HEK293T (cell line): ENCODE measurements at regions not wholly inside any gene's neighbourhood (a gene's known extent, or its start where the extent isn't known, plus 50 kb on each side); places are given as distances from the start of the nearest gene placed in this dataset.

Source experiments
- CTCF ChIA-PET: fragments of 350-600 bp; formaldehyde crosslinking; extraction: SDS; loops from one replicate; lab custom pipeline; 2021; ENCODE audit warnings: antibody characterized with exemption, inconsistent platforms; lab: Yijun Ruan, JAX
- POLR2A ChIA-PET: fragments of 350-600 bp; formaldehyde crosslinking; extraction: SDS; loops from one replicate; lab custom pipeline; 2020; ENCODE audit warnings: antibody characterized with exemption, inconsistent platforms; lab: Yijun Ruan, JAX
- DNase-seq: peaks from one replicate; pipeline ENCODE4 v3.0.0; 2012; ENCODE audit warnings: mixed read lengths; ENCODE audit errors: extremely low spot score
- ARNT ChIP-seq: fragments of 450-650 bp; IDR thresholded peaks from 2 replicates; pipeline ENCODE4 v1.6.1; 2017; ENCODE audit warnings: mild to moderate bottlenecking
- BHLHE40 ChIP-seq: fragments of 450-650 bp; IDR thresholded peaks from 2 replicates; pipeline ENCODE4 v1.6.1; 2016; ENCODE audit warnings: mild to moderate bottlenecking, moderate library complexity, borderline replicate concordance
- CTBP1 ChIP-seq: fragments of 450-650 bp; IDR thresholded peaks from 2 replicates; pipeline ENCODE4 v1.6.1; 2016; ENCODE audit warnings: borderline replicate concordance
- ELF4 ChIP-seq: fragments of 450-650 bp; IDR thresholded peaks from 2 replicates; pipeline ENCODE4 v1.6.1; 2017; ENCODE audit warnings: antibody characterized with exemption
- FOXA1 ChIP-seq: fragments of 450-650 bp; IDR thresholded peaks from 2 replicates; pipeline ENCODE4 v1.6.1; 2016; ENCODE audit warnings: mild to moderate bottlenecking
- FOXK2 ChIP-seq: fragments of 450-650 bp; IDR thresholded peaks from 2 replicates; pipeline ENCODE4 v1.6.1; 2016; ENCODE audit warnings: mild to moderate bottlenecking
- FOXM1 ChIP-seq: fragments of 450-650 bp; IDR thresholded peaks from 2 replicates; pipeline ENCODE4 v1.6.1; 2017; ENCODE audit warnings: mild to moderate bottlenecking, borderline replicate concordance
- HDGF ChIP-seq: fragments of 450-650 bp; IDR thresholded peaks from 2 replicates; pipeline ENCODE4 v1.6.1; 2017; ENCODE audit warnings: antibody characterized with exemption, borderline replicate concordance
- L3MBTL2 ChIP-seq: fragments of 450-650 bp; conservative IDR thresholded peaks from 2 replicates; pipeline ENCODE4 v1.6.1; 2016; ENCODE audit warnings: mild to moderate bottlenecking
- LEF1 ChIP-seq: fragments of 450-650 bp; IDR thresholded peaks from 2 replicates; pipeline ENCODE4 v1.6.1; 2017; ENCODE audit warnings: mild to moderate bottlenecking, borderline replicate concordance
- NFRKB ChIP-seq: fragments of 450-650 bp; IDR thresholded peaks from 2 replicates; pipeline ENCODE4 v1.6.1; 2016; ENCODE audit warnings: mild to moderate bottlenecking, moderate library complexity
- SP1 ChIP-seq: fragments of 450-650 bp; IDR thresholded peaks from 2 replicates; pipeline ENCODE4 v1.6.1; 2017
- SUZ12 ChIP-seq: fragments of 450-650 bp; IDR thresholded peaks from 2 replicates; pipeline ENCODE4 v1.6.1; 2016; ENCODE audit warnings: mild to moderate bottlenecking
- TARDBP ChIP-seq: fragments of 450-650 bp; IDR thresholded peaks from 2 replicates; pipeline ENCODE4 v1.6.1; 2016
- ZNF384 ChIP-seq: fragments of 450-650 bp; IDR thresholded peaks from 2 replicates; pipeline ENCODE4 v1.6.1; 2016
- TF ChIP-seq, protein P1 (sequence below): fragments of 450-650 bp; IDR thresholded peaks from 2 replicates; pipeline ENCODE4 v1.6.1; 2016

GRCh38 chr13:86080340-86080995 is 281.2 kb upstream of the SLITRK6 start:
- no peak for DNase-seq
- ChIA-PET POLR2A (no interaction called here), CTCF (no interaction called here)
- TF ChIP-seq ARNT (no peak), ZNF384 (no peak), SUZ12 (no peak), FOXM1 (no peak), NFRKB (no peak), L3MBTL2 (no peak)

GRCh38 chr13:86066611-86067365 is 267.6 kb upstream of the SLITRK6 start:
- CTCF ChIA-PET = no interaction called here
- POLR2A ChIA-PET = no interaction called here
- TF ChIP-seq FOXK2 = no peak
- DNase-seq = no peak

- ChIA-PET POLR2A (no interaction called here), CTCF (no interaction called here)
- TF ChIP-seq ZNF384 (no peak), NFRKB (no peak), ELF4 (no peak), FOXK2 (no peak), FOXM1 (no peak), LEF1 (no peak), BHLHE40 (no peak), CTBP1 (no peak), FOXA1 (no peak)
- TF ChIP-seq, protein P1, sequence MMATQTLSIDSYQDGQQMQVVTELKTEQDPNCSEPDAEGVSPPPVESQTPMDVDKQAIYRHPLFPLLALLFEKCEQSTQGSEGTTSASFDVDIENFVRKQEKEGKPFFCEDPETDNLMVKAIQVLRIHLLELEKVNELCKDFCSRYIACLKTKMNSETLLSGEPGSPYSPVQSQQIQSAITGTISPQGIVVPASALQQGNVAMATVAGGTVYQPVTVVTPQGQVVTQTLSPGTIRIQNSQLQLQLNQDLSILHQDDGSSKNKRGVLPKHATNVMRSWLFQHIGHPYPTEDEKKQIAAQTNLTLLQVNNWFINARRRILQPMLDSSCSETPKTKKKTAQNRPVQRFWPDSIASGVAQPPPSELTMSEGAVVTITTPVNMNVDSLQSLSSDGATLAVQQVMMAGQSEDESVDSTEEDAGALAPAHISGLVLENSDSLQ = no peak
- no peak for DNase-seq
Measured at GRCh38 chr13:86052141-86052540, 252.9 kb upstream of the SLITRK6 start.

- DNase-seq = no peak
- CTCF ChIA-PET = no interaction called here
- TF ChIP-seq NFRKB (no peak), FOXM1 (no peak), SUZ12 (no peak), FOXA1 (no peak), L3MBTL2 (no peak), CTBP1 (no peak), ELF4 (no peak), ARNT (no peak), ZNF384 (no peak)
- TF ChIP-seq, protein P1 = no peak
- POLR2A ChIA-PET = no interaction called here
Measured at GRCh38 chr13:86051134-86052103, 252.2 kb upstream of the SLITRK6 start.

GRCh38 chr13:86038490-86038889 is 239.3 kb upstream of the SLITRK6 start:
- DNase-seq = no peak
- no peak for TF ChIP-seq ARNT
- no peak for TF ChIP-seq FOXK2
- no peak for TF ChIP-seq ZNF384
- no peak for TF ChIP-seq NFRKB
- TF ChIP-seq SUZ12 = no peak
- TF ChIP-seq HDGF = no peak
- no peak for TF ChIP-seq ELF4
- TF ChIP-seq L3MBTL2 = no peak
- TF ChIP-seq, protein P1 = no peak
- no peak for TF ChIP-seq LEF1
- TF ChIP-seq BHLHE40 = no peak
- TF ChIP-seq TARDBP = no peak
- TF ChIP-seq SP1 = no peak
- no peak for TF ChIP-seq CTBP1
- no peak for TF ChIP-seq FOXM1
- TF ChIP-seq FOXA1 = no peak
- CTCF ChIA-PET = no interaction called here
- POLR2A ChIA-PET = no interaction called here

- ChIA-PET POLR2A (no interaction called here), CTCF (no interaction called here)
- TF ChIP-seq FOXM1 = 0 out of 2 replicates have a peak, but pooled peaks have one; percentile 3
- no peak for TF ChIP-seq SP1
- peak; percentile 19 for DNase-seq
Measured at GRCh38 chr13:86020351-86021002, 221.3 kb upstream of the SLITRK6 start.
